ENCODE measurements at regions not wholly inside any gene's neighbourhood (a gene's known extent, or its start where the extent isn't known, plus 50 kb on each side); places are given as distances from the start of the nearest gene placed in this dataset.

- 73% methylated on average over 13 of the region's 14 CpGs for WGBS (ENCODE audit: insufficient coverage)
- Mint-ChIP-seq H3K36me3 (no peaks in the 10 kb centered on the region), H3K4me3 (peak overlapping the region in 1 of 2 donors; percentile 31), H3K9me3 (peaks cover 6 to 18% (median 12%) of the 10 kb centered on the region in 7 donors), H3K4me1 (no peaks in the 10 kb centered on the region), H3K27ac (no peak overlapping the region), H3K27me3 (ENCODE audit: low read depth in 3 of 3) (peaks cover 11 to 18% (median 18%) of the 10 kb centered on the region in 3 donors)
- Histone ChIP-seq H2AFZ (ENCODE audit: insufficient read depth, low read depth, low read length, poor library complexity, severe bottlenecking) (no peak overlapping the region), H3K4me2 (replicated peaks; ENCODE audit: extremely low read depth, low read length, poor library complexity, severe bottlenecking) (no peak overlapping the region), H3K9ac (ENCODE audit: insufficient read depth, low read length, poor library complexity, severe bottlenecking) (no peak overlapping the region), H3K79me2 (ENCODE audit: insufficient read depth, low read length) (no peaks in the 10 kb centered on the region), H3K27ac (ENCODE audit: low read depth in 1 of 2, low read length in 2 of 2) (no peak overlapping the region), H3K9me3 (replicated peaks in 1 of 2; ENCODE audit: control insufficient read depth in 1 of 2, insufficient read depth in 1 of 2, low read length in 2 of 2) (peaks cover 0 to 8% of the 10 kb centered on the region in 2 donors), H3K27me3 (ENCODE audit: control insufficient read depth in 2 of 2, insufficient read depth in 2 of 2, low read length in 2 of 2) (peaks cover 0 to 14% of the 10 kb centered on the region in 2 donors), H4K20me1 (ENCODE audit: insufficient read depth, low read length) (no peaks in the 10 kb centered on the region), H3K4me1 (ENCODE audit: control insufficient read depth in 1 of 2, insufficient read depth in 2 of 2, low read length in 2 of 2) (no peaks in the 10 kb centered on the region), H3K4me3 (replicated peaks in 1 of 3; ENCODE audit: low read depth in 2 of 3, low read length in 3 of 3) (no peak overlapping the region), H3K36me3 (replicated peaks in 1 of 2; ENCODE audit: control insufficient read depth in 1 of 2, insufficient read depth in 2 of 2, low read length in 2 of 2) (no peaks in the 10 kb centered on the region)
- intact Hi-C loops (cut with micrococcal nuclease), result no loop called here
- no peak for DNase-seq
- TF ChIP-seq CTCF (IDR thresholded peaks at IDR 0.05), result no peak
These were observed 143.2 kb upstream of the PDE10A start for GRCh38 chr6:165806126-165806810.

GRCh38 chr6:165805636-165806035, 142.6 kb upstream of the PDE10A start:
- H3K9me3 Mint-ChIP-seq, result peaks cover 4 to 16% (median 10%) of the 10 kb centered on the region in 7 donors
- intact Hi-C loops (cut with micrococcal nuclease), result no loop called here
- 72% methylated on average over 6 of the region's 10 CpGs for WGBS (ENCODE audit: insufficient coverage)
- no peak for TF ChIP-seq CTCF (IDR thresholded peaks at IDR 0.05)
- Histone ChIP-seq H3K4me3 (replicated peaks in 1 of 3; ENCODE audit: low read depth in 2 of 3, low read length in 3 of 3) (no peak overlapping the region), H2AFZ (ENCODE audit: insufficient read depth, low read depth, low read length, poor library complexity, severe bottlenecking) (no peak overlapping the region), H3K79me2 (ENCODE audit: insufficient read depth, low read length) (no peaks in the 10 kb centered on the region), H3K4me2 (replicated peaks; ENCODE audit: extremely low read depth, low read length, poor library complexity, severe bottlenecking) (no peak overlapping the region), H3K9ac (ENCODE audit: insufficient read depth, low read length, poor library complexity, severe bottlenecking) (no peak overlapping the region), H3K27me3 (ENCODE audit: control insufficient read depth in 2 of 2, insufficient read depth in 2 of 2, low read length in 2 of 2) (peaks cover 0 to 14% of the 10 kb centered on the region in 2 donors), H3K4me1 (ENCODE audit: control insufficient read depth in 1 of 2, insufficient read depth in 2 of 2, low read length in 2 of 2) (no peaks in the 10 kb centered on the region), H4K20me1 (ENCODE audit: insufficient read depth, low read length) (no peaks in the 10 kb centered on the region), H3K9me3 (replicated peaks in 1 of 2; ENCODE audit: control insufficient read depth in 1 of 2, insufficient read depth in 1 of 2, low read length in 2 of 2) (peaks cover 0 to 8% of the 10 kb centered on the region in 2 donors), H3K27ac (ENCODE audit: low read depth in 1 of 2, low read length in 2 of 2) (no peak overlapping the region), H3K36me3 (replicated peaks in 1 of 2; ENCODE audit: control insufficient read depth in 1 of 2, insufficient read depth in 2 of 2, low read length in 2 of 2) (no peaks in the 10 kb centered on the region)
- H3K27me3 Mint-ChIP-seq (ENCODE audit: low read depth in 3 of 3), result peaks cover 11 to 19% (median 18%) of the 10 kb centered on the region in 3 donors
- no peak overlapping the region for H3K27ac Mint-ChIP-seq
- H3K4me1 Mint-ChIP-seq, result no peaks in the 10 kb centered on the region
- H3K36me3 Mint-ChIP-seq, result no peaks in the 10 kb centered on the region
- H3K4me3 Mint-ChIP-seq, result peak overlapping the region in 1 of 2 donors; percentile 21
- no peak for DNase-seq
